GM21390 (cell line): ENCODE measurements at regions not wholly inside any gene's neighbourhood (a gene's known extent, or its start where the extent isn't known, plus 50 kb on each side); places are given as distances from the start of the nearest gene placed in this dataset.

Source experiments
- ATAC-seq: cut with Tn5 transposase; IDR thresholded peaks from one replicate; pipeline ENCODE4 v1.9.1; 2021; ENCODE audit not compliant: unreplicated experiment

DNA sequence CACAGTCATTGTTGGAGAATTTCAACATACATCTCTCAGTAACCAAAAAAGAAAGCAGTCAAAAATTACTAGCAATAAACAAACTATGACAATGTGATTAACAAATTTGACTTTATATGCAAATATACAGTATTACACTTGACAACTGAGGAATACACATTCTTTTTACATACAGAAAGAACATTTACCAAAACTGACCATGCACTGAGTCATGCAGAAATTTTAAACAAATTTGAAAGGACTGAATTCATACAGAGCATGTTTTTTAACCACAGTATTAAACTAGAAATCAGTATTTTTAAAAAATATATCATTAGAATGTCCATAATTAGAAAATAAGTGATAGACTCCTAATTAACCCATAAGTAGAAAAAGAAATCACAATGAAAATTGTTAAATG lies 420.1 kb downstream of the TBC1D4 start:
- no peak for ATAC-seq

GRCh38 chr13:75055296-75055695 lies 426.7 kb downstream of the TBC1D4 start:
- peak; percentile 45 for ATAC-seq

DNA sequence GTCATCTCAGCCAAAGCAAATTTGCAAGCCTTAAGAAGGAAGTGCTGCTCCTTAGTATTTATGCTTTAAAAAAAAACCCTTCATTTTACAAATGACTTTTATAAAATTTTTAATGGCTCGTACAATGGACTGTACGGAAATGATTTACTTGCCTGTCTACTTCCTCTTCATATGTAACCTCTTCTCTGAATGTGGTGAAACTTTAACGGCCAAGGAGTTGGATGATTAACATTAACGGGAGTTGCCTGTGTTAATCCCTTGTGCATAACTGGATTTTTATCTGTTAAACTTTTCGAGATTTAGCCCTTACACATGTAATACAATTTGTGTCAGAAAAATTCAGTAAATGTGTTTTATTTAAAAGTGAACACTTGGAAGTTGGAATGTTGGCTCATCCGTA lies 429.4 kb downstream of the TBC1D4 start:
- ATAC-seq = no peak

GRCh38 chr13:75050419-75051046 lies 431.4 kb downstream of the TBC1D4 start:
- no peak for ATAC-seq

DNA sequence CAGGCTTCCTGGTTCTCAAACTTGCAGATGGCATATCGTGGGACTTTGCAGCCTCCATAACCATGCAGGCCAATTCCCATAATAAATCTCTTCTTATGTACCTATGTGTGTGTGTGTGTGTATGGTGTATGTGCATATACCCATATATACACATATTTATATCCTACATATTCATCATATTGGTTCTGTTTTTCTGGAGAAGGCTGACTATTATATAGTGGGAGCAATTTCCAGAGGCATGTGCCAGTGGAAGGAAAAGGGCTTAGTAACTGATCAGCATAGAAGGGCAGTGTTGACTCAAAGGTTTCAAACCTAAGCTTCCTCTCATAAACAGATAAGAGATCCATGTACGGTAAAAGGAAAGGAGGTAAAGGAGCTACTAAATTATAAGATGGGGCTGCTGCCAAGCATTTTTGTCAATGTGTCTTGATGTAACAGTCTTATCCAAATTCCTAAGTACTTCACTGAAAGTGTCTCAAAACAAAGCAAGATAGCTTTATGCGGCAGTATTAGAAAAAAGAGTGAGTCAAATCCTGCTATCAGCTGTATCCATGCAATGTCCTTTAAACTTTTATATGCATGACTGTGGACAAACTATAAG lies 432.1 kb downstream of the TBC1D4 start:
- ATAC-seq = no peak

- ATAC-seq = no peak
Observed at GRCh38 chr13:75042807-75043206, 439.2 kb downstream of the TBC1D4 start.

GRCh38 chr13:75038393-75039113 lies 443.4 kb downstream of the TBC1D4 start:
- ATAC-seq = no peak

DNA sequence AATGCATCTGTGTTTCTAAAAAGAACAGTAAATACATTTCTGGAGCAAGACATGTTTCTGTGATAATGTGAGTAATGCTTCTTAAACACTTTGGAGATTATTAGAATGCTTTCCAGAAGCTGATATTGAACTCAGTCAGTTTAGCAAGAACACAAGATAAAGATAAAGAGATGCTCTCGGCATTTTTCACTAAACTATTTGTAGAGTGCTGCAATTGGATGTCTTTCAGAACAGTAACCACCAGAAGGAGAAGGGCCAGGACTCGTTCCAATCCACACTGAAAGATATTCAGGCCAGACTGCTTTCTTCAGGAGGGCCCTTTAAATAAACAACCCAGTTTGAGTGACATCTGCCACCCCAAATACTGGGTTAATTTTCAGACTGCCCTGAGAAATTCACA lies 456.0 kb downstream of the TBC1D4 start:
- no peak for ATAC-seq

GRCh38 chr13:75024602-75025001 lies 457.4 kb downstream of the TBC1D4 start:
- ATAC-seq = no peak

DNA sequence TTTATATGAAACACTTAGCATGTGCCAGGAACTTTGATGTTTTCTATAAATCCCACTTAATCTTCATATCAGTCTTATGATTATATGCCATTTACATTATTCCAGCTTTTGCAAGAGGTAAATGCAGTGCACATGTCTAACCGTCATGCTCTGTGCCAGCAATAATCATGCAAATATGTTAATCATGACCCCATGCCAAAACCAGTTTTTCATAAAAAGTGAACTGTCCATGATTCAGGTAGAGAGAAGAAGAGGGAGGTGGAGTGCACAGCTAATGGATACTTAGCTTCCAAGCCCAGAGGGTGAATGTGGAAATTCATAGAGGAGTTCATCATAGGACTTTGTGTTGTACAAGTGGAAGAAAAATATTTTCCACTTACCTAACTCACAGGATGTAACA lies 458.4 kb downstream of the TBC1D4 start:
- no peak for ATAC-seq

DNA sequence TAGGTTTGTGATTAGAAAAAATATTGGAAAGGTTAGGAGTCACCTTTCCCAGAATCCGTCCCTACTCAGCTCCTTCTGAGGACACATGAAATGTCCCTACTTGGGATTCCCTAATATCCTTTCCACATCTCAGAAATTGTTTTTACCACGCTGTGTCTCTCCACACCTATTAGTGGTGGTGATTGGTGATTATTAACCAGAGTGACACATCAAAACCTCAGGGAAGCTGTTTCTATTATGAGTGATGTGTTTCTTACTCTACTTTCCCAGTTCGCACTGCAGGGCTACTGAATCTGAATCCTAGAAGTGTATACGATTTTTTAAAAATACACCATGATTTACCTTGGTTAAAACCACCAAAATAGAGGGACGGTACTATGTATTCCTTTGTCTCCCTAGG lies 460.8 kb downstream of the TBC1D4 start:
- ATAC-seq = no peak

- ATAC-seq = no peak
Observed at GRCh38 chr13:75016225-75016624, 465.7 kb downstream of the TBC1D4 start.

DNA sequence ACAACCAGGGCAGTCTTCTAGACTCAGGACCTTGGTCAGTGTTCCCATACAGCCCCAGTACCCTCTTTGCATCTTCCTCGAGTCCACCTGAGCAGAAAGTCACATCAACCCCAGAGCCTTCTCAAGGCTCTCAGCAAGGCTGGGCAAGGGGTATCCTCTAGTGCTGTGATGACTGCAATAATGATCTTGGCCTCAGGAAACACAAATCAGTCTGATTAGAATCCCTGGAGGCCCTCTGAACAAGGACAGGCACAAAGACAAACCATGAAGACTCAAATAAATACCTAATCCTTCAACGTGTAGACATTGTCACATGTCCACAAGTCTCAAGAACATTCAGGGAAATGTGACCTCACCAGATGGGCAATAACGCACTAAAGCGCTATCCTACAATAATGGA lies 468.2 kb downstream of the TBC1D4 start:
- ATAC-seq = no peak

- ATAC-seq = no peak
Observed at GRCh38 chr13:75010941-75011340, 471.0 kb downstream of the TBC1D4 start.

GRCh38 chr13:75008926-75009325 lies 473.0 kb downstream of the TBC1D4 start:
- no peak for ATAC-seq

GRCh38 chr13:74990992-74991391 lies 491.0 kb downstream of the TBC1D4 start:
- ATAC-seq = no peak

GRCh38 chr13:74987124-74987690 lies 494.8 kb downstream of the TBC1D4 start:
- ATAC-seq = no peak

DNA sequence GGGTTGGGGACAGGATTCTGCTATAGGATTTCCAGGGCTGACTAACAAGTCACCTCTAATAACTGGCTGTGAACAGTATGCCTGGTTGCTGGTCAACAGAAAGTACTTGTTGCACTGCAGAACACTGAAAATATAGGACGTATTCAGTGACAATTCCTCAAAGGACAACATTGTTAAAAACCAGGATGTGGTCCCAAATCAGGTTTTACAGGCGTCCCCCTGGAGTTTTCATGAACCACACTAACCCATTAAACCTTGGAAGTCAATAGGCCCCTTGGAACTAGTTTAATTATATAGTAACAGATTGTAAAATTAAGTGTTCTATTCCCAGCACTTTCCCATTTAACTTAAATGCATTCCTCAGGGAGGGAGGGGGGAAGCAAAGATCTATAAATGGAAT lies 495.4 kb downstream of the TBC1D4 start:
- no peak for ATAC-seq

GRCh38 chr13:74979703-74980102 lies 502.3 kb downstream of the TBC1D4 start:
- no peak for ATAC-seq

DNA sequence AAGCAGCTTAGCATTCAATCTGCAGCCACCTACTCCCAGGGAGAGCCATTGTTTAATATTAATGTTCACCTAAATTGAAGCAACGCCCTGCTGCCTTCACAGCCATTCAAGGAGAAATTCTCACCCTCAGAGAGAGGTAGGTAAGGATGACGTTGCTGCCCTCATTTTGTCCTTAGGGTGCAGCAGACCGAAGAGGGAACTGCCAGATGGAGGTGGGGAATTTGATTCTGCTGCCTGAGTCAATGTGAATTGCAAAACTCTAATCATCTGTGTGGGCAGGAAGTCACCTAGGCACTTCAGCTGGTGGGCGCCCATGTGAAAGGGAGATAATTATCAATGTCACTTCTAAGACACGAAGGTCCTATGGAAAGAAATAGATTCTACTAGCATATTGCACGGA lies 503.4 kb downstream of the TBC1D4 start:
- ATAC-seq = no peak

- no peak for ATAC-seq
Observed at GRCh38 chr13:74977498-74977897, 504.5 kb downstream of the TBC1D4 start.

DNA sequence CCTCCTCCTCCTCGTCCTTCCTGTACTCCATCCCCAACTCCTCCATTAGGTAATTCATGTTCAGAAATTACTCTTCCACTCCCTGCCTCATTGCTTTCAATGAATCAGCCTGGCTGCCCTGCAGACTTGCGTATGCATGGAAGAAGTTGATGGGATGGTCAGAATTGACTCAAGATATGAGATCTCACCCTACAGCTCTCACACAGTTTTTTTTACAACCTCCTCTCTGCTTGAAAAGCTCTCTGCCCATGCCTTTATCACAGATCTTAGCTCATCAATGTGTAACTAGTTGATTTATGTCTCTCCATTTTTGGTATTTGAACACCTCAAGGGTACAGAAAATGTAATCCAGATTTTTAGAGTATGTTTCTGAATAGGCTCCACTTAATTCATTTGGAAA lies 506.9 kb downstream of the TBC1D4 start:
- ATAC-seq = no peak
